ENCODE measurements at regions not wholly inside any gene's neighbourhood (a gene's known extent, or its start where the extent isn't known, plus 50 kb on each side); places are given as distances from the start of the nearest gene placed in this dataset.

GRCh38 chr1:29725262-29725661 lies 488.9 kb downstream of the PTPRU start:
- Histone ChIP-seq H3K9ac (ENCODE audit: extremely low read depth, low read length, poor library complexity, severe bottlenecking) (no peak overlapping the region), H3K27me3 (ENCODE audit: control insufficient read depth, insufficient read depth, low read length, poor library complexity, severe bottlenecking) (peaks cover under 1% of the 10 kb centered on the region), H3K4me1 (ENCODE audit: control insufficient read depth, insufficient read depth, low read length) (no peaks in the 10 kb centered on the region), H3K36me3 (ENCODE audit: control insufficient read depth, insufficient read depth, low read length) (no peaks in the 10 kb centered on the region), H3K4me3 (ENCODE audit: low read length) (no peak overlapping the region), H3K27ac (ENCODE audit: low read depth, low read length) (no peak overlapping the region), H3K9me3 (ENCODE audit: control insufficient read depth, low read length) (no peaks in the 10 kb centered on the region)
- WGBS, 2 experiments (ENCODE audit: insufficient coverage in 1 of 2, insufficient read length in 1 of 2), result 89 to 100% methylated on average over 1 of the region's 1 CpG
- Mint-ChIP-seq H3K4me1 (no peaks in the 10 kb centered on the region), H3K27ac (no peak overlapping the region), H3K4me3 (no peak overlapping the region), H3K9me3 (peaks cover 20% of the 10 kb centered on the region), H3K27me3 (ENCODE audit: insufficient read depth) (peaks cover 20% of the 10 kb centered on the region), H3K36me3 (ENCODE audit: low read depth) (no peaks in the 10 kb centered on the region)
- TF ChIP-seq, protein P1, sequence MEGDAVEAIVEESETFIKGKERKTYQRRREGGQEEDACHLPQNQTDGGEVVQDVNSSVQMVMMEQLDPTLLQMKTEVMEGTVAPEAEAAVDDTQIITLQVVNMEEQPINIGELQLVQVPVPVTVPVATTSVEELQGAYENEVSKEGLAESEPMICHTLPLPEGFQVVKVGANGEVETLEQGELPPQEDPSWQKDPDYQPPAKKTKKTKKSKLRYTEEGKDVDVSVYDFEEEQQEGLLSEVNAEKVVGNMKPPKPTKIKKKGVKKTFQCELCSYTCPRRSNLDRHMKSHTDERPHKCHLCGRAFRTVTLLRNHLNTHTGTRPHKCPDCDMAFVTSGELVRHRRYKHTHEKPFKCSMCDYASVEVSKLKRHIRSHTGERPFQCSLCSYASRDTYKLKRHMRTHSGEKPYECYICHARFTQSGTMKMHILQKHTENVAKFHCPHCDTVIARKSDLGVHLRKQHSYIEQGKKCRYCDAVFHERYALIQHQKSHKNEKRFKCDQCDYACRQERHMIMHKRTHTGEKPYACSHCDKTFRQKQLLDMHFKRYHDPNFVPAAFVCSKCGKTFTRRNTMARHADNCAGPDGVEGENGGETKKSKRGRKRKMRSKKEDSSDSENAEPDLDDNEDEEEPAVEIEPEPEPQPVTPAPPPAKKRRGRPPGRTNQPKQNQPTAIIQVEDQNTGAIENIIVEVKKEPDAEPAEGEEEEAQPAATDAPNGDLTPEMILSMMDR (conservative IDR thresholded peaks at IDR 0.05), result no peak
- no peak for DNase-seq

- H3K4me3 ChIP-seq (ENCODE audit: low read length), result no peak overlapping the region
- H3K36me3 ChIP-seq (ENCODE audit: control insufficient read depth, insufficient read depth, low read length), result no peaks in the 10 kb centered on the region
- H3K4me1 Mint-ChIP-seq, result no peaks in the 10 kb centered on the region
- peaks cover 34% of the 10 kb centered on the region for H3K9me3 Mint-ChIP-seq
- no peaks in the 10 kb centered on the region for H3K4me1 ChIP-seq (ENCODE audit: control insufficient read depth, insufficient read depth, low read length)
- no peak overlapping the region for H3K4me3 Mint-ChIP-seq
- H3K36me3 Mint-ChIP-seq (ENCODE audit: low read depth), result no peaks in the 10 kb centered on the region
- peaks cover 4% of the 10 kb centered on the region for H3K27me3 ChIP-seq (ENCODE audit: control insufficient read depth, insufficient read depth, low read length, poor library complexity, severe bottlenecking)
- H3K9ac ChIP-seq (ENCODE audit: extremely low read depth, low read length, poor library complexity, severe bottlenecking), result no peak overlapping the region
- no peak overlapping the region for H3K27ac Mint-ChIP-seq
- H3K27me3 Mint-ChIP-seq (ENCODE audit: insufficient read depth), result peaks cover 27% of the 10 kb centered on the region
- H3K9me3 ChIP-seq (ENCODE audit: control insufficient read depth, low read length), result no peaks in the 10 kb centered on the region
- TF ChIP-seq, protein P1 (conservative IDR thresholded peaks at IDR 0.05), result no peak
- H3K27ac ChIP-seq (ENCODE audit: low read depth, low read length), result no peak overlapping the region
- no peak for DNase-seq
These were observed 486.3 kb downstream of the PTPRU start for GRCh38 chr1:29722598-29722997.

- peaks cover 53% of the 10 kb centered on the region for H3K9me3 Mint-ChIP-seq
These were observed 482.9 kb downstream of the PTPRU start for GRCh38 chr1:29719253-29719652.

More at GRCh38 chr1:29719253-29719652, 482.9 kb downstream of the PTPRU start:
- H3K9me3 ChIP-seq (ENCODE audit: control insufficient read depth, low read length), result peaks cover 14% of the 10 kb centered on the region
- no peak overlapping the region for H3K27ac Mint-ChIP-seq
- 63 to 77% methylated on average over 3 to 4 of the region's 4 CpGs for WGBS, 2 experiments (ENCODE audit: insufficient coverage in 1 of 2, insufficient read length in 1 of 2)
- no peaks in the 10 kb centered on the region for H3K36me3 ChIP-seq (ENCODE audit: control insufficient read depth, insufficient read depth, low read length)
- no peaks in the 10 kb centered on the region for H3K36me3 Mint-ChIP-seq (ENCODE audit: low read depth)
- DNase-seq, result no peak
- H3K9ac ChIP-seq (ENCODE audit: extremely low read depth, low read length, poor library complexity, severe bottlenecking), result no peak overlapping the region
- H3K4me1 Mint-ChIP-seq, result no peaks in the 10 kb centered on the region
- no peaks in the 10 kb centered on the region for H3K4me1 ChIP-seq (ENCODE audit: control insufficient read depth, insufficient read depth, low read length)
- no peak overlapping the region for H3K4me3 ChIP-seq (ENCODE audit: low read length)
- H3K4me3 Mint-ChIP-seq, result no peak overlapping the region
- H3K27ac ChIP-seq (ENCODE audit: low read depth, low read length), result no peak overlapping the region
- H3K27me3 Mint-ChIP-seq (ENCODE audit: insufficient read depth), result peaks cover 19% of the 10 kb centered on the region
- TF ChIP-seq, protein P1 (conservative IDR thresholded peaks at IDR 0.05), result no peak
- H3K27me3 ChIP-seq (ENCODE audit: control insufficient read depth, insufficient read depth, low read length, poor library complexity, severe bottlenecking), result peaks cover 4% of the 10 kb centered on the region

Data from endodermal cell (in vitro differentiated cells).